ENCODE measurements at regions not wholly inside any gene's neighbourhood (a gene's known extent, or its start where the extent isn't known, plus 50 kb on each side); places are given as distances from the start of the nearest gene placed in this dataset.
"Not testable (repeated sequence)": the region's sequence is repeated elsewhere in the genome, so short reads cannot be mapped to it uniquely, and the experiment has no call there.

GRCh38 chr9:10875752-10876151 lies 262.9 kb upstream of the PTPRD start:
- Histone ChIP-seq H3K36me3 (replicated peaks; ENCODE audit: insufficient read depth, low read length) (no peaks in the 10 kb centered on the region), H3K27me3 (replicated peaks; ENCODE audit: insufficient read depth, low read length) (no peaks in the 10 kb centered on the region), H3K9me3 (replicated peaks; ENCODE audit: insufficient read depth, low read length) (no peaks in the 10 kb centered on the region), H3K27ac (ENCODE audit: low read length) (no peak overlapping the region), H3K4me3 (ENCODE audit: low read length) (no peak overlapping the region), H3K79me2 (ENCODE audit: low read length) (no peaks in the 10 kb centered on the region), H3F3A (ENCODE audit: insufficient read depth, low read length) (peaks cover 9% of the 10 kb centered on the region; the same call in 1 of the 2 replicates), H3K4me2 (ENCODE audit: low read depth, low read length) (no peak overlapping the region), H4K20me1 (ENCODE audit: insufficient read depth, low read length) (no peaks in the 10 kb centered on the region), H3K4me1 (ENCODE audit: low read length) (peaks cover 9% of the 10 kb centered on the region), H3K9me2 (replicated peaks; ENCODE audit: insufficient read depth, low read length) (no peaks in the 10 kb centered on the region), H3K9ac (ENCODE audit: low read length) (no peak overlapping the region), H2AFZ (ENCODE audit: low read length) (no peak overlapping the region)
- TF ChIP-seq EZH2 (optimal IDR thresholded peaks at IDR 0.05; ENCODE audit: low read depth, low read length) (no peak), CTCF (IDR thresholded peaks at IDR 0.05; ENCODE audit: low read length) (no peak), EZH2phosphoT487 (IDR thresholded peaks at IDR 0.05; ENCODE audit: low read length) (no peak)
- DNase-seq: no peak

GRCh38 chr9:10876333-10876732 lies 263.5 kb upstream of the PTPRD start:
- no peak overlapping the region for H3K4me3 ChIP-seq (ENCODE audit: low read length)
- no peak overlapping the region for H3K27ac ChIP-seq (ENCODE audit: low read length)
- no peaks in the 10 kb centered on the region for H3K36me3 ChIP-seq (replicated peaks; ENCODE audit: insufficient read depth, low read length)
- no peaks in the 10 kb centered on the region for H4K20me1 ChIP-seq (ENCODE audit: insufficient read depth, low read length)
- H3K4me1 ChIP-seq (ENCODE audit: low read length): peaks cover 9% of the 10 kb centered on the region
- no peaks in the 10 kb centered on the region for H3K79me2 ChIP-seq (ENCODE audit: low read length)
- peaks cover 9% of the 10 kb centered on the region; the same call in 1 of the 2 replicates for H3F3A ChIP-seq (ENCODE audit: insufficient read depth, low read length)
- no peak overlapping the region for H3K9ac ChIP-seq (ENCODE audit: low read length)
- no peak overlapping the region for H2AFZ ChIP-seq (ENCODE audit: low read length)
- TF ChIP-seq CTCF (IDR thresholded peaks at IDR 0.05; ENCODE audit: low read length) (no peak), EZH2 (optimal IDR thresholded peaks at IDR 0.05; ENCODE audit: low read depth, low read length) (no peak)
- H3K27me3 ChIP-seq (replicated peaks; ENCODE audit: insufficient read depth, low read length): no peaks in the 10 kb centered on the region
- no peak for DNase-seq
- no peaks in the 10 kb centered on the region for H3K9me2 ChIP-seq (replicated peaks; ENCODE audit: insufficient read depth, low read length)
- no peaks in the 10 kb centered on the region for H3K9me3 ChIP-seq (replicated peaks; ENCODE audit: insufficient read depth, low read length)
- H3K4me2 ChIP-seq (ENCODE audit: low read depth, low read length): no peak overlapping the region

- H3K27ac ChIP-seq (ENCODE audit: low read length); H3K36me3 ChIP-seq (replicated peaks; ENCODE audit: insufficient read depth, low read length); H3K4me2 ChIP-seq (ENCODE audit: low read depth, low read length); H3K4me1 ChIP-seq (ENCODE audit: low read length); H3K27me3 ChIP-seq (replicated peaks; ENCODE audit: insufficient read depth, low read length); DNase-seq; H3K9ac ChIP-seq (ENCODE audit: low read length); H4K20me1 ChIP-seq (ENCODE audit: insufficient read depth, low read length); H3K4me3 ChIP-seq (ENCODE audit: low read length); H3K9me2 ChIP-seq (replicated peaks; ENCODE audit: insufficient read depth, low read length); H3F3A ChIP-seq (ENCODE audit: insufficient read depth, low read length); H3K9me3 ChIP-seq (replicated peaks; ENCODE audit: insufficient read depth, low read length); H2AFZ ChIP-seq (ENCODE audit: low read length); H3K79me2 ChIP-seq (ENCODE audit: low read length): not testable (repeated sequence)
Measured at GRCh38 chr9:10890266-10890665, 277.5 kb upstream of the PTPRD start.

- no peak overlapping the region for H3K27ac ChIP-seq (ENCODE audit: low read length)
- H3K79me2 ChIP-seq (ENCODE audit: low read length): no peaks in the 10 kb centered on the region
- H3K9me3 ChIP-seq (replicated peaks; ENCODE audit: insufficient read depth, low read length): no peaks in the 10 kb centered on the region
- no peak overlapping the region for H3K4me3 ChIP-seq (ENCODE audit: low read length)
- H3K4me2 ChIP-seq (ENCODE audit: low read depth, low read length): no peak overlapping the region
- no peaks in the 10 kb centered on the region for H3F3A ChIP-seq (ENCODE audit: insufficient read depth, low read length)
- H4K20me1 ChIP-seq (ENCODE audit: insufficient read depth, low read length): no peaks in the 10 kb centered on the region
- no peaks in the 10 kb centered on the region for H3K27me3 ChIP-seq (replicated peaks; ENCODE audit: insufficient read depth, low read length)
- no peak overlapping the region for H3K9ac ChIP-seq (ENCODE audit: low read length)
- H2AFZ ChIP-seq (ENCODE audit: low read length): no peak overlapping the region
- no peak for DNase-seq
- no peak for TF ChIP-seq EZH2phosphoT487 (IDR thresholded peaks at IDR 0.05; ENCODE audit: low read length)
- TF ChIP-seq CTCF (IDR thresholded peaks at IDR 0.05; ENCODE audit: low read length): no peak
- TF ChIP-seq EZH2 (optimal IDR thresholded peaks at IDR 0.05; ENCODE audit: low read depth, low read length): no peak
- no peaks in the 10 kb centered on the region for H3K9me2 ChIP-seq (replicated peaks; ENCODE audit: insufficient read depth, low read length)
- H3K4me1 ChIP-seq (ENCODE audit: low read length): no peaks in the 10 kb centered on the region
- H3K36me3 ChIP-seq (replicated peaks; ENCODE audit: insufficient read depth, low read length): no peaks in the 10 kb centered on the region
Measured at GRCh38 chr9:10899509-10899908, 286.7 kb upstream of the PTPRD start.

Data from MM.1S (cell line).